ENCODE measurements at regions not wholly inside any gene's neighbourhood (a gene's known extent, or its start where the extent isn't known, plus 50 kb on each side); places are given as distances from the start of the nearest gene placed in this dataset.

GRCh38 chr5:173835661-173836060 is 52.5 kb upstream of the CPEB4 start:
- Histone ChIP-seq H3K4me1 (ENCODE audit: control insufficient read depth in 2 of 2, insufficient read depth in 2 of 2, low read length in 1 of 2) (peaks cover 0 to 2% of the 10 kb centered on the region in 2 donors), H3K27ac (ENCODE audit: low read depth in 2 of 2, low read length in 1 of 2) (peak overlapping the region in 1 of 2 donors; percentile 0), H3K27me3 (ENCODE audit: control insufficient read depth in 1 of 2, insufficient read depth in 2 of 2, low read length in 2 of 2) (no peaks in the 10 kb centered on the region), H3K36me3 (ENCODE audit: control insufficient read depth in 2 of 2, insufficient read depth in 2 of 2, low read length in 1 of 2) (no peaks in the 10 kb centered on the region), H3K9me3 (ENCODE audit: control insufficient read depth in 2 of 2, insufficient read depth in 1 of 2, low read depth in 1 of 2, low read length in 1 of 2) (no peaks in the 10 kb centered on the region), H3K4me3 (ENCODE audit: low read depth in 1 of 2, low read length in 2 of 2) (no peak overlapping the region)
- WGBS, 2 donors: 69 to 76% methylated on average over 6 of the region's 6 CpGs

- 95 to 98% methylated on average over 3 of the region's 3 CpGs for WGBS, 2 donors
- Histone ChIP-seq H3K9me3 (ENCODE audit: control insufficient read depth in 2 of 2, insufficient read depth in 1 of 2, low read depth in 1 of 2, low read length in 1 of 2) (no peaks in the 10 kb centered on the region), H3K27me3 (ENCODE audit: control insufficient read depth in 1 of 2, insufficient read depth in 2 of 2, low read length in 2 of 2) (no peaks in the 10 kb centered on the region), H3K36me3 (ENCODE audit: control insufficient read depth in 2 of 2, insufficient read depth in 2 of 2, low read length in 1 of 2) (no peaks in the 10 kb centered on the region), H3K4me3 (ENCODE audit: low read depth in 1 of 2, low read length in 2 of 2) (no peak overlapping the region), H3K27ac (ENCODE audit: low read depth in 2 of 2, low read length in 1 of 2) (no peak overlapping the region), H3K4me1 (ENCODE audit: control insufficient read depth in 2 of 2, insufficient read depth in 2 of 2, low read length in 1 of 2) (peaks cover 0 to 2% of the 10 kb centered on the region in 2 donors)
Measured at GRCh38 chr5:173837654-173838053, 50.5 kb upstream of the CPEB4 start.

All from esophagus (tissue), 2 donors.